ENCODE measurements at regions not wholly inside any gene's neighbourhood (a gene's known extent, or its start where the extent isn't known, plus 50 kb on each side); places are given as distances from the start of the nearest gene placed in this dataset.

DNA sequence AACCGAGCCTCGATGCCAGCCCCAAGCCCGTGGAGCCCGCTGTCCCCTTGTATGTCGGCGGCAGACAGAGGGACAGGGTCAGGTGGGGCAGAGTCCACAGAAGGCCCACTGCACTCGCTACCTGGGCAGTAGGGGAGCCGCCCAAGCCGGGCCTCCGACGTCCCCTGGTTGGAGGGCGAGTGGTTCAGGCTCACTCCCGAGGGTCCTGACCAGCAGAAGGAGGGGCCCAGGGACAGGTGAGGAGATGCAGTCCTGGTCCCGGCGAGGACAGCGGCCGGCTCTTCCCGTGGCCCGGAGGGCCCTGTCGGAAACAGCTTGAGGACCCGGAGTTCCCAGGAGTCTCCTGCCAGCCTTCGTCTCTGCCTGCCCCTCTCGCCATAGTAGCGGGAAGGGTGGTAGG is 216.7 kb upstream of the SFSWAP start:
- H3K9me3 ChIP-seq (ENCODE audit: low read depth, low read length): no peaks in the 10 kb centered on the region
- no peaks in the 10 kb centered on the region for H3K4me1 ChIP-seq (ENCODE audit: insufficient read depth, low read length)
- H3K27me3 ChIP-seq (ENCODE audit: insufficient read depth, low read length): no peaks in the 10 kb centered on the region
- no peak overlapping the region for H3K4me3 ChIP-seq (ENCODE audit: low read length)

DNA sequence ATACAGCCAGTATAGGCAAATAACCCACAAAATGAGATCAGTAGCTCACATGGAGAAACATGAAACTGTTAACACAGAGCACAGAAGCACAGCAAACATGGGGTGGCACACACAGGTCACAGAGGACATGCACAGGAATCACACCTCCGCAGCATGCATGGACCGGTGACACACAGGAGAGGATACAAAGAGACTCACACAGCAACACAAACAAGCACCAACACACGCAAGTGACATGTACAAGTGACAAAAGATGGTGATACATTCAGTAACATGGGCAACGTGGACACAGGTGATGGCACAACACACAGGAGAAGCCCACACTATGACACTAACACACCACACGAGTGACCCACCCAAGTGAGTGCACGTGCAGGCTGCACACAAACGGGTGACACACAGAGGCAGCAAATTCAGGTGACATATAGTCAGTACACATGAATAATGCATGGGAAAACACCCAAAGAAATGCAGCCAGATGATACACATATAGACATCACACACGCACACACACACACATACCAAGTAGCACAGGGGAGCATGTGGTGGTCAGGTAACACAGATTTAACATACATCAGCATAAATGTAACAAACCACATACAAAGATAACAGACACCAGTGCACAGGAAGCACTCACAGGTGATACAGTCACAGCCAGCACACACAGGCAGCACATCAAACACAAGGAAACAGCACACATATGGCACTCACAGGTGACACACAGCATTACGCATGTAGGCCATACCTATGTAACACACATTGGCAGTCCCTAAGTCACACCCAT is 216.0 kb upstream of the SFSWAP start:
- Histone ChIP-seq H3K4me3 (ENCODE audit: low read length) (no peak overlapping the region), H3K27me3 (ENCODE audit: insufficient read depth, low read length) (no peaks in the 10 kb centered on the region), H3K4me1 (ENCODE audit: insufficient read depth, low read length) (no peaks in the 10 kb centered on the region), H3K9me3 (ENCODE audit: low read depth, low read length) (no peaks in the 10 kb centered on the region)

DNA sequence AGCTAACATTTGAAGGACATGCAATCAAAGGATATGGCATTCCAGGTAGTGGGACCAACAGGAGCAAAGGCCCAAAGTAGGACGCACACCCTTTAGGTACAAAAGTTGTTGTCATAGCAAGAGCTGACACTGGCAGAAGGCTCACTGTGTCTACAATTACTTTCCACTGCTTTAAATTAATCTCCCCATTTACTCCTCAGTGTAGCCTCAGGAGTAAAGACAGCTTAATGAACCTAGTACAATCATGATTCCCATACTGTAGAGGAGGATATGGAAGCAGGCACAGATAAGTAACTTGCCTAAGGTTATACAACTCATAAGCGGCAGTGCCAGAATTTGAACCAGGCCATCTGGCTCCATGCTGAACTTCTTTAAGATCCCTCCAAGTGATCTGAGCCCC is 212.9 kb upstream of the SFSWAP start:
- no peaks in the 10 kb centered on the region for H3K4me1 ChIP-seq (ENCODE audit: insufficient read depth, low read length)
- no peaks in the 10 kb centered on the region for H3K27me3 ChIP-seq (ENCODE audit: insufficient read depth, low read length)
- no peak overlapping the region for H3K4me3 ChIP-seq (ENCODE audit: low read length)
- H3K9me3 ChIP-seq (ENCODE audit: low read depth, low read length): no peaks in the 10 kb centered on the region

DNA sequence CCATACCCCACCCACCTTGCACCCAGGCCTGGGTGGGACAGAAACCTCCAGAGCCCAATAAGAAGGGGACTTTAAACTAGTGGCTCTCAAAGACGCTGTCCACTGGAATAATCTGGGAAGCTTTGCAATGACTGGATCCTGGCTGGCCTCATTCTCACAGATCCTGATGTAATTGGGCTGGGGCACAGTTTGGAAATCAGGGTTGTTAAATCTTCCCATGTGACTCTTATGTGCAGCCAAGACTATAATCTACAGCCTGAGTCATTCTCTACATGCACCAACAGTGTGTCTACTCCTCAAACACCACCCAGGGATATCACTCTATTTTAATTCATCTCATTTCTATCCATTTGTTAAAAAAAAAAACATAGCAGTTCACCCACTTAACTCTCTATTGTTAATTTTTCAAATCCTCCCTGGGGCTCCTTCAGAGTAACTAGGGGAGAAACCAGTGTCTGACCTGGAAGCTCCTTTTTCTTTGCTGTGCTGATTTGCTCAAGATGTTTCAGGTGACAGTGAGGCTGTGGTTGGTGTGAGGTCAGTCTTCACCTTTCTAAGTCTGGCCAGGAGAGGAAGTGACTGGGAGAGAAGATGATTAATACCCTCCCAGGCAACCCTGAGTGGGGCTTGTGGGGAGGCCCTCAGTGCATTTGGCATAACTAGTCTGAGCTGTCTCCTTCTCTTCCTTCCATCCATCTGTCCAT is 211.6 kb upstream of the SFSWAP start:
- no peaks in the 10 kb centered on the region for H3K4me1 ChIP-seq (ENCODE audit: insufficient read depth, low read length)
- H3K4me3 ChIP-seq (ENCODE audit: low read length): no peak overlapping the region
- no peaks in the 10 kb centered on the region for H3K27me3 ChIP-seq (ENCODE audit: insufficient read depth, low read length)
- no peaks in the 10 kb centered on the region for H3K9me3 ChIP-seq (ENCODE audit: low read depth, low read length)

DNA sequence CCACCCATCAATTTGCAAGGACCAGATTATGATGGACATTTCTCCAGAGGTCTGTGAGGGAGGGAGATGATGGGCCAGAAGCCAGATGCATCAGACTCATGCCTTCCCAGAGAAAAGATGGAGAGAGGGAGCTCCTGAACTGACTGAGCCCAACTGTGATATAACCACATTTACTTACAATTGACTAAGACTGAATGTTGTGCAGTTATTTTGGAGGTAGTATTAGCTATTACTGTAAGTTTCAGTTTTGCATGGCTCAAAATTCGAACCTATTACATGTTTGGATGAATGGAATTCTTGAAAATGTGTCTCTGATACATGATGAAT is 211.1 kb upstream of the SFSWAP start:
- Histone ChIP-seq H3K4me1 (ENCODE audit: insufficient read depth, low read length) (no peaks in the 10 kb centered on the region), H3K4me3 (ENCODE audit: low read length) (no peak overlapping the region), H3K27me3 (ENCODE audit: insufficient read depth, low read length) (no peaks in the 10 kb centered on the region), H3K9me3 (ENCODE audit: low read depth, low read length) (no peaks in the 10 kb centered on the region)

DNA sequence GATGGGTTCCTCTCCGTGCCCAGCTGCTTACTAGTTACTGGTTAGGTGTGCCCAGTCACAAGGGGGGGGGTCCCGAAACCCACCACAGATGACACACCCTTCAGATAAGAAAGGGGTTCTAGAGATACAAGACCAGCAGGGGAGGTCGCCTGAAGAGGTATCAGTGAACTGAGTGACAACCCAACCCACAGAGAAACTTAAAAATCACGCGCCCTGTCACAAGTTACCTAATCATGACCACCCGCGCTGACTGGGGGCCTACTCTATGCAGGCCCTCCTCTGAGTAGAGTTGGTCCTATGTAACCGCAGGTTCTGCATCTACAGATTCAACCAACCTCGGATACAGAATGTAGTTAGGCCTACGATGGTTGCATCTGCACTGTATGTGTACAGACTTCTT is 210.3 kb upstream of the SFSWAP start:
- Histone ChIP-seq H3K4me1 (ENCODE audit: insufficient read depth, low read length) (no peaks in the 10 kb centered on the region), H3K9me3 (ENCODE audit: low read depth, low read length) (no peaks in the 10 kb centered on the region), H3K4me3 (ENCODE audit: low read length) (no peak overlapping the region), H3K27me3 (ENCODE audit: insufficient read depth, low read length) (no peaks in the 10 kb centered on the region)

DNA sequence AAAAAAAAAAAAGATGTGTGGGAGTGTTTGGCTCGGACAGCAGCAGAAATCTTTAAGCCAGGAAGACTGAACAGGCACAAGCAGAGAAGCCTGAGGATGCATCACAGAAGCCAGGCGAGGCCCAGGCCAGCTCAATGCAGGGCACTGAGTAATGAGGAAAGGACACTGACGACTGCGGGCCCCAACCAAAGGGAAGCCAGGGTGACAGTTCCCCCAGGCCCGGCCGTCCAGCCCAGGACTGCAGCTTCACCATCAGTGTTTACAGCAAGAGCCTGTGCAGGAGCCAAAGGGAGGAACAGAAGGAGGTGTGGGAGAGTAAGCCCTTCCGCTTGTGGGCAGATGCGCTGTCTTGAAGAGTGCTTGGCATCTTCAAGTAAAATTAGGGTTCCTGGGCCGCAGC is 205.3 kb upstream of the SFSWAP start:
- H3K4me1 ChIP-seq (ENCODE audit: insufficient read depth, low read length): no peaks in the 10 kb centered on the region
- no peaks in the 10 kb centered on the region for H3K27me3 ChIP-seq (ENCODE audit: insufficient read depth, low read length)
- H3K4me3 ChIP-seq (ENCODE audit: low read length): no peak overlapping the region
- H3K9me3 ChIP-seq (ENCODE audit: low read depth, low read length): no peaks in the 10 kb centered on the region

DNA sequence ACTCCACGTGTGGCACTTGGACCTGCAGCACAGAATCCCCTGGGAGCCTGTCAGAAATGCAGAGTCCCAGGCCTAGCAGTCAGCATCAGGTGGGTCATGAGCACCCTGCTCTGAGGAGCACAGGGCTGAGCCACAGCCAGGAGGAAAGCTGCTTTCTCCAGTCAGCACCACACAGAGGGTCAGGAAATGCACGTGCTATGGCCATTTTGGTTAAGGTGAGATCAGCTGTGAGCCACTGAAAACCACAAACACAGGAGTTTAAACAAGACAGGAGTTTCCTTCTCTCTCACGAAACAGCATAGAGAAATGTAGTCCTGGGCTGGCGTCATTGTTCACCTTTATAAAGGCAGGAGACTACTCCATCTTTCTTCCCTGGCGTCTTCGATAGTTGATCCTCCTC is 204.5 kb upstream of the SFSWAP start:
- Histone ChIP-seq H3K4me1 (ENCODE audit: insufficient read depth, low read length) (peaks cover 8% of the 10 kb centered on the region), H3K9me3 (ENCODE audit: low read depth, low read length) (no peaks in the 10 kb centered on the region), H3K27me3 (ENCODE audit: insufficient read depth, low read length) (no peaks in the 10 kb centered on the region), H3K4me3 (ENCODE audit: low read length) (no peak overlapping the region)

DNA sequence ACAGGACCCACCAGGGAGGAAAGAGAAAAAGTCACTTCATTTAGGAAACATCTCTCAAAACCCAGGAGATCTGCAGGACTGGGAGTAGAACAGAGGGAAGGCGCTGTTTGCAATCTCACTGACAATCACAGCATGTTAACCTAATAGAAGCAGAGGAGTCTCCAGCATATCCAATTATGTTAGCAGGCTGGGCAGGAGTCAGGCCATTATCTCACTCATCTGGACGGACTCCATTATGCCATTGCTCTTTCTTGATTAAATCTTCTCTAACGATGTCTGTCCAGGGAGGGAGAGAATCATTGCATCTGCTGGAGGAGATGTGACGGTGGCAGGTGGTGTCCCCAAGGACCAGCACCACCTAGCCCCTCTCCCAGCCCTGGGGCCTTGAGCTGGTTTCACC is 203.8 kb upstream of the SFSWAP start:
- no peaks in the 10 kb centered on the region for H3K27me3 ChIP-seq (ENCODE audit: insufficient read depth, low read length)
- H3K4me1 ChIP-seq (ENCODE audit: insufficient read depth, low read length): peaks cover 13% of the 10 kb centered on the region
- no peak overlapping the region for H3K4me3 ChIP-seq (ENCODE audit: low read length)
- H3K9me3 ChIP-seq (ENCODE audit: low read depth, low read length): no peaks in the 10 kb centered on the region

DNA sequence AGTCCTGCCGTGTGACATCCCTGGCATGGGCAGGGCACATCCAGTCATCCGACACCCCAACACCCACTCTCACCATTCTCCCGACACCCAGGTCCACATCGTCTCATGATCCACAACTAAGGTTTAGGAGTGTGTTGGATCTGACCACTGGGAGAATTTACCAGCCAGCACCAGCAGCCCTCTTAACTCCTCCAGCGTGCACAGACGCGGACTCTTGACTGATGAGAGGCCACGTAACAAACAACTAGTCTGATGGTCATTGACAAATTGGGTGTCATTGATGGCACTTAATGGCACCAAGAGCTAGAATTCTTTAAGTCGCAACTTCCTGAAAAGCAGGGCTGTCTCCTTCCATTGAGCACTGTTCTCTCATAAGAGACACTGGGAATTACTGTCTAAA is 203.0 kb upstream of the SFSWAP start:
- H3K4me1 ChIP-seq (ENCODE audit: insufficient read depth, low read length): peaks cover 13% of the 10 kb centered on the region
- H3K4me3 ChIP-seq (ENCODE audit: low read length): no peak overlapping the region
- no peaks in the 10 kb centered on the region for H3K9me3 ChIP-seq (ENCODE audit: low read depth, low read length)
- no peaks in the 10 kb centered on the region for H3K27me3 ChIP-seq (ENCODE audit: insufficient read depth, low read length)

DNA sequence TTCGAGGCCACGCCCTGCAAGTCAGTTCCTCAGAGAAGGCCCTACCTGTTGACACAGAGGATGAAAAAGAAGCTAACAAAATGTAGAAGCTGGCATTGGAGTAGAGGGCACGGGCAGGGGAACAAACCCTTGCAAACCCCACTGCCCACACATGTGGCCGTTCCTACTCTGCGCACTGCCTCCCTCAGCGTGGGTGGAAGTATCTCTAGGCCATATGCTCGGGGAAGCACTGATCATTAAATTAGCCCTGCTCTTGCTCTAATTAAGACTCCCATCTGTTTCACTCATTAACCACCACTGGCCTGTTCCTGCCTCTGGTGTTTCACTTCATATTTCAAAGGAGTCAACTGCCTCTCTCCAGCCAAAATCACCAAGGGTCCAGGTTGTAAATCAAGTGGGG is 201.2 kb upstream of the SFSWAP start:
- H3K27me3 ChIP-seq (ENCODE audit: insufficient read depth, low read length): no peaks in the 10 kb centered on the region
- no peaks in the 10 kb centered on the region for H3K9me3 ChIP-seq (ENCODE audit: low read depth, low read length)
- no peak overlapping the region for H3K4me3 ChIP-seq (ENCODE audit: low read length)
- peaks cover 13% of the 10 kb centered on the region for H3K4me1 ChIP-seq (ENCODE audit: insufficient read depth, low read length)

DNA sequence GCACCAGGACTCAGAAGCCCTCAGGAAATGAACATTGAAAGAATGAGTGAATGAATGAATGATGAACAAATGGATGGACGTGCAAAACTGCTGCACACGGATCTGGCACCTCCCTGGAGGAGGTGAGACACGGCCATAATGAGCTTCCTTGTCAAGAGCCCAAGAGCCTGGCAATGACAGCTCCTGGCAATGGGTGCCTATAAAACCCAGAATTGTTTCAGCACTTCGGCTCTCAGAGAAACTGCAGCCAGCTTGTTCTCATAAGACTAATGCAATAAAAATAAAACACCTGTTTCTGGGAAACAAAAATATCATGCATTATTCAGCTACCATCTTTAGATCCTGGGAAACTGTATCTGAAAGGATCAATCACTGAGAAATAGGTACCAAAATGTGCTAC is 200.5 kb upstream of the SFSWAP start:
- Histone ChIP-seq H3K4me1 (ENCODE audit: insufficient read depth, low read length) (peaks cover 13% of the 10 kb centered on the region), H3K27me3 (ENCODE audit: insufficient read depth, low read length) (no peaks in the 10 kb centered on the region), H3K4me3 (ENCODE audit: low read length) (no peak overlapping the region), H3K9me3 (ENCODE audit: low read depth, low read length) (no peaks in the 10 kb centered on the region)

DNA sequence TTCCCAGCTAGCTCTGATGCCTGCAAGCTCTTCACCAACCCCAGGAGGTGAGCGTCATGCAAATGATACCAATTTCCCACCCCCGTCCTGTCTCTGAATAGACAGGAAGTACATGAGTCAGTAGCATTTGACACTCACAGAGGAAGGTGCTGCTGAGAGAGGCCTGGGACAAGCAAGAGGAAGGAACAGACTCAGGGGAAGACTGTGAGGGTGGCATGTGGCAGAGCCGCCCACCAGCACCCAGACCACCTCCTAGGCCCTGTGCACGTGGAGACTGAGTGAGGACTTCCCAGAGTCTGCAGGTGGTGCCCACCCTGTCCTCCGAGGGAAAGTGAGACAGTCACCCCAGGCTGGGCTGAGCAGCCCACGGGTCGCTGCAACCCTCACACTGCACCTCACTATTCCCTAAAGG is 199.5 kb upstream of the SFSWAP start:
- no peaks in the 10 kb centered on the region for H3K9me3 ChIP-seq (ENCODE audit: low read depth, low read length)
- no peaks in the 10 kb centered on the region for H3K27me3 ChIP-seq (ENCODE audit: insufficient read depth, low read length)
- H3K4me3 ChIP-seq (ENCODE audit: low read length): no peak overlapping the region
- H3K4me1 ChIP-seq (ENCODE audit: insufficient read depth, low read length): peaks cover 13% of the 10 kb centered on the region

DNA sequence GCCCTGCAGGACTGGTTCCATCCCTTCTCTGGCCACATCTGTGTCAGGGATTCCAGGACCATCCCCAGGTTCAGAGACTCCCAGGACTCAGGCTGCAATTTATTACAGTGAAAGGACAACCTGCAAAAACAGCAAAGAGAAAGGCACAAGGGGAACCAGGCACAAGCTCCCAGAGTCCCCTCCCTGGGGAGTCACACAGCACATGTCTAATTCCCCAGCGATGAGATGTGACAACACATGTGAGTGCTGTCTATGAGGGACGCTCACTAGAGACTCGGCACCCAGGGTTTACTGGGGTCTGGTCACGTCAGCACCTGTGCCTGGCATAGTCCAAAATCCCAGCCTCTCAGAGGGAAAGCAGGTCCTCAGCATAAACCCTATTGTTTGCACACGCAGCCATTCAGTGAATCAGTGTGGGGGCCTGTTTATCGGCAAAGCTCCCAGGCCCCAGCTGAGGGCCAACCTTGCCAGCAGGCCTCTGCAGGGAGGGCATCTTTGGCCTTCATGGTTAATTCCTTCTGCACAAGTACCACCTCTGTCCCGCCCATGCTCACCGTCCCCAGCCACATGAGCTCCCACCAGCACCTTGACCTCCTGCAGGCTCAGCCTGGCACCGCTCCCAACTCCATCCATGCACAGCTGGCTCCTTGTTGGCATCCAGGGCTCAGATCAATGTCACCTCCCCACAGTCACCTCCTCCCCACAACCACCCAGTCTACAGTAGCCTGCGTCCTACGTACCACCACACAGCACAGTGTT is 198.9 kb upstream of the SFSWAP start:
- Histone ChIP-seq H3K9me3 (ENCODE audit: low read depth, low read length) (no peaks in the 10 kb centered on the region), H3K4me1 (ENCODE audit: insufficient read depth, low read length) (peaks cover 13% of the 10 kb centered on the region), H3K4me3 (ENCODE audit: low read length) (no peak overlapping the region), H3K27me3 (ENCODE audit: insufficient read depth, low read length) (no peaks in the 10 kb centered on the region)

DNA sequence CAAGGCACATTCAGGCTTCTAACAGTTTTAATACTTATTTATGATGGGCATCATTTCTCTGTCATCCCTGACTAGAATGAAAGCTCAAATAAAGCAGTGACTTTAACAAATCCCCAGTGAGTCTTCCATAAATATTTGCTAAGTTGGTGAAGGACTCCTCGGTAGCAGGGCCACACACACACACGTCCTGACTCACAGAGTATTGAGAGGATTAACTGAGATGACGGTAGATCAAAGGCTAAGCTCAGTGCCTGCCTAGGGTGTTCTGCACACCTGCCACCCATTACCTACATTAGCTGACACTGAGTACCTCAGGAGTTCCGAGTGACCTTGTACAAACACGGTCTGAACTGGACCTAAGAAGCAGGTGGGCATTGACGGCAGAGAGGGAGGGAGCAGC is 197.3 kb upstream of the SFSWAP start:
- Histone ChIP-seq H3K4me1 (ENCODE audit: insufficient read depth, low read length) (peaks cover 13% of the 10 kb centered on the region), H3K27me3 (ENCODE audit: insufficient read depth, low read length) (peaks cover 4% of the 10 kb centered on the region), H3K4me3 (ENCODE audit: low read length) (no peak overlapping the region), H3K9me3 (ENCODE audit: low read depth, low read length) (peaks cover 8% of the 10 kb centered on the region)

Data from mononuclear cell (primary cell).